ENCODE measurements at regions not wholly inside any gene's neighbourhood (a gene's known extent, or its start where the extent isn't known, plus 50 kb on each side); places are given as distances from the start of the nearest gene placed in this dataset.

- ATAC-seq (ENCODE audit: low read depth) (no peak), DNase-seq (no peak)
- H3K4me3 Mint-ChIP-seq, result no peak overlapping the region
- H3K27me3 Mint-ChIP-seq, result peaks cover 7% of the 10 kb centered on the region
- H3K9me3 Mint-ChIP-seq, result no peaks in the 10 kb centered on the region
- ChIA-PET CTCF (no interaction called here), POLR2A (no interaction called here)
- no peak overlapping the region for H3K27ac Mint-ChIP-seq
- H3K4me1 Mint-ChIP-seq, result peaks cover 3% of the 10 kb centered on the region
- TF ChIP-seq CTCF (IDR thresholded peaks at IDR 0.05), result no peak
- no peaks in the 10 kb centered on the region for H3K36me3 Mint-ChIP-seq (ENCODE audit: low read depth)
- intact Hi-C loops (cut with micrococcal nuclease), result no loop called here
Observed at GRCh38 chr6:118761645-118762044, 110.3 kb upstream of the CEP85L start.

- CTCF ChIA-PET, result no interaction called here
- Mint-ChIP-seq H3K9me3 (no peaks in the 10 kb centered on the region), H3K27me3 (peaks cover 5% of the 10 kb centered on the region), H3K27ac (no peak overlapping the region), H3K4me1 (peaks cover 3% of the 10 kb centered on the region), H3K36me3 (ENCODE audit: low read depth) (no peaks in the 10 kb centered on the region), H3K4me3 (no peak overlapping the region)
- no peak for ATAC-seq (ENCODE audit: low read depth)
- DNase-seq, result no peak
- POLR2A ChIA-PET, result no interaction called here
- no peak for TF ChIP-seq CTCF (IDR thresholded peaks at IDR 0.05)
- intact Hi-C loops (cut with micrococcal nuclease), result no loop called here
Observed at GRCh38 chr6:118758946-118759345, 107.6 kb upstream of the CEP85L start.

- CTCF ChIA-PET, result no interaction called here
- Mint-ChIP-seq H3K27me3 (no peaks in the 10 kb centered on the region), H3K4me3 (no peak overlapping the region), H3K27ac (no peak overlapping the region), H3K9me3 (no peaks in the 10 kb centered on the region), H3K4me1 (peaks cover 3% of the 10 kb centered on the region), H3K36me3 (ENCODE audit: low read depth) (no peaks in the 10 kb centered on the region)
- no peak for ATAC-seq (ENCODE audit: low read depth)
- DNase-seq, result no peak
- POLR2A ChIA-PET, result no interaction called here
- intact Hi-C loops (cut with micrococcal nuclease), result no loop called here
- no peak for TF ChIP-seq CTCF (IDR thresholded peaks at IDR 0.05)
Observed at GRCh38 chr6:118755941-118756646, 104.7 kb upstream of the CEP85L start.

GRCh38 chr6:118752803-118753202 is 101.4 kb upstream of the CEP85L start:
- ATAC-seq (ENCODE audit: low read depth), result no peak
- Mint-ChIP-seq H3K9me3 (no peaks in the 10 kb centered on the region), H3K4me1 (peaks cover 8% of the 10 kb centered on the region), H3K27ac (no peak overlapping the region), H3K27me3 (no peaks in the 10 kb centered on the region), H3K36me3 (ENCODE audit: low read depth) (no peaks in the 10 kb centered on the region), H3K4me3 (no peak overlapping the region)
- CTCF ChIA-PET, result no interaction called here
- TF ChIP-seq CTCF (IDR thresholded peaks at IDR 0.05), result no peak
- intact Hi-C loops (cut with micrococcal nuclease), result no loop called here
- no peak for DNase-seq
- POLR2A ChIA-PET, result no interaction called here

GRCh38 chr6:118751072-118751471 is 99.7 kb upstream of the CEP85L start:
- POLR2A ChIA-PET, result no interaction called here
- intact Hi-C loops (cut with micrococcal nuclease), result no loop called here

More at GRCh38 chr6:118751072-118751471, 99.7 kb upstream of the CEP85L start:
- no peaks in the 10 kb centered on the region for H3K36me3 Mint-ChIP-seq (ENCODE audit: low read depth)
- H3K27ac Mint-ChIP-seq, result no peak overlapping the region
- DNase-seq, result no peak
- peaks cover 23% of the 10 kb centered on the region for H3K4me1 Mint-ChIP-seq
- H3K4me3 Mint-ChIP-seq, result no peak overlapping the region
- no peak for TF ChIP-seq CTCF (IDR thresholded peaks at IDR 0.05)
- H3K27me3 Mint-ChIP-seq, result no peaks in the 10 kb centered on the region
- no peak for ATAC-seq (ENCODE audit: low read depth)
- no peaks in the 10 kb centered on the region for H3K9me3 Mint-ChIP-seq
- CTCF ChIA-PET, result no interaction called here
